CD14-positive monocyte (primary cell): ENCODE measurements at regions not wholly inside any gene's neighbourhood (a gene's known extent, or its start where the extent isn't known, plus 50 kb on each side); places are given as distances from the start of the nearest gene placed in this dataset.

Source experiments
- DNase-seq, 3 donors: peaks; one replicate each; pipeline ENCODE4 v3.0.0-alpha.2; 2011 to 2022
- H2AFZ ChIP-seq: 2 replicates; pipeline ENCODE4 v1.6.0; 2012; ENCODE audit warnings: mild to moderate bottlenecking, low read depth, low read length, inconsistent platforms; ENCODE audit not compliant: insufficient read depth, poor library complexity, severe bottlenecking
- H3K27ac ChIP-seq, 2 donors: 1 replicate in 1 of 2; 2 replicates in 1 of 2; pipeline ENCODE4 v1.5.1; 2012 to 2013; ENCODE audit warnings: low read length in 2 of 2, control low read depth in 1 of 2, inconsistent platforms in 1 of 2, low read depth in 1 of 2, mild to moderate bottlenecking in 1 of 2
- H3K27me3 ChIP-seq, 2 donors: one replicate each; pipeline versions ENCODE4 v1.6.0 to v1.6.1; 2011 to 2013; ENCODE audit warnings: low read length in 2 of 2; ENCODE audit not compliant: control insufficient read depth in 2 of 2, insufficient read depth in 2 of 2
- H3K36me3 ChIP-seq, 2 donors: replicated peaks in 1 of 2; 1 replicate in 1 of 2; 2 replicates in 1 of 2; pipeline versions ENCODE4 v1.5.1 to v1.6.1; 2012 to 2013; ENCODE audit warnings: low read length in 2 of 2, control low read depth in 1 of 2, inconsistent platforms in 1 of 2, mild to moderate bottlenecking in 1 of 2; ENCODE audit not compliant: insufficient read depth in 2 of 2, control insufficient read depth in 1 of 2
- H3K4me1 ChIP-seq, 2 donors: 1 replicate in 1 of 2; 2 replicates in 1 of 2; pipeline versions ENCODE4 v1.5.1 to v1.6.1; 2012 to 2013; ENCODE audit warnings: low read length in 2 of 2, control low read depth in 1 of 2, inconsistent platforms in 1 of 2, mild to moderate bottlenecking in 1 of 2, moderate library complexity in 1 of 2; ENCODE audit not compliant: insufficient read depth in 2 of 2, control insufficient read depth in 1 of 2
- H3K4me2 ChIP-seq: replicated peaks from 2 replicates; pipeline ENCODE3; 2012; ENCODE audit warnings: low read length, moderate library complexity, mild to moderate bottlenecking; ENCODE audit not compliant: poor library complexity, severe bottlenecking; ENCODE audit errors: extremely low read depth
- H3K4me3 ChIP-seq, 3 experiments: fragments of 200-600 bp in 1 of 3; sonication (generic) in 1 of 3; replicated peaks in 1 of 3; 1 replicate in 2 of 3; 2 replicates in 1 of 3; pipeline ENCODE4 v1.5.1; 2011 to 2013; ENCODE audit warnings: low read length in 3 of 3, mild to moderate bottlenecking in 3 of 3, control low read depth in 2 of 3, low read depth in 2 of 3, inconsistent platforms in 1 of 3, moderate library complexity in 1 of 3
- H3K79me2 ChIP-seq: 2 replicates; pipeline ENCODE4 v1.6.0; 2012; ENCODE audit warnings: mild to moderate bottlenecking, control low read depth, inconsistent platforms, low read length, moderate library complexity; ENCODE audit not compliant: insufficient read depth
- H3K9ac ChIP-seq: 2 replicates; pipeline ENCODE4 v1.6.0; 2017; ENCODE audit warnings: low read length, mild to moderate bottlenecking; ENCODE audit not compliant: insufficient read depth, poor library complexity, severe bottlenecking
- H3K9me3 ChIP-seq, 2 donors: replicated peaks in 1 of 2; 1 replicate in 1 of 2; 2 replicates in 1 of 2; pipeline versions ENCODE4 v1.5.1 to v1.6.1; 2012 to 2013; ENCODE audit warnings: low read length in 2 of 2, control low read depth in 1 of 2; ENCODE audit not compliant: control insufficient read depth in 1 of 2, insufficient read depth in 1 of 2
- H4K20me1 ChIP-seq: 2 replicates; pipeline ENCODE4 v1.6.0; 2012; ENCODE audit warnings: mild to moderate bottlenecking, low read length, control low read depth, moderate library complexity; ENCODE audit not compliant: insufficient read depth
- H3K27ac Mint-ChIP-seq, 7 donors: one replicate each; pipeline ENCODE4 v1.8.0; 2020; ENCODE audit warnings: mild to moderate bottlenecking in 7 of 7, mixed read lengths in 7 of 7, moderate library complexity in 6 of 7, inconsistent platforms in 2 of 7
- H3K27me3 Mint-ChIP-seq, 3 donors: one replicate each; pipeline ENCODE4 v1.8.0; 2021 to 2022; ENCODE audit warnings: low read depth in 3 of 3, mild to moderate bottlenecking in 3 of 3, mixed read lengths in 3 of 3, moderate library complexity in 3 of 3, inconsistent platforms in 1 of 3
- H3K36me3 Mint-ChIP-seq, 2 donors: one replicate each; pipeline ENCODE4 v1.8.0; 2020; ENCODE audit warnings: mixed read lengths in 2 of 2, inconsistent platforms in 1 of 2, mild to moderate bottlenecking in 1 of 2
- H3K4me1 Mint-ChIP-seq: one replicate; pipeline ENCODE4 v1.8.0; 2020; ENCODE audit warnings: mild to moderate bottlenecking, mixed read lengths
- H3K4me3 Mint-ChIP-seq, 2 donors: one replicate each; pipeline ENCODE4 v1.8.0; 2020; ENCODE audit warnings: mild to moderate bottlenecking in 2 of 2, mixed read lengths in 2 of 2, moderate library complexity in 1 of 2
- H3K9me3 Mint-ChIP-seq, 7 donors: one replicate each; pipeline ENCODE4 v1.8.0; 2020 to 2022; ENCODE audit warnings: mixed read lengths in 7 of 7, mild to moderate bottlenecking in 6 of 7, moderate library complexity in 6 of 7, inconsistent platforms in 2 of 7
- CTCF ChIP-seq: fragments of 200-600 bp; IDR thresholded peaks from one replicate; pipeline ENCODE4 v1.8.0; 2022; ENCODE audit warnings: antibody characterized with exemption, mild to moderate bottlenecking
- WGBS: methylation state at CpG from one replicate; pipeline ENCODE4 v1.1.5; 2013; ENCODE audit warnings: missing lambda C conversion rate; ENCODE audit not compliant: insufficient coverage; 5-methylcytosine and 5-hydroxymethylcytosine counted together
- intact Hi-C, 2 donors: fragments of 100-400 bp; cut with micrococcal nuclease; formaldehyde crosslinking; loops; one replicate each; pipeline versions ENCODE4 v1.15.0 to v1.15.1; 2023

- intact Hi-C loops: no loop called here
- Mint-ChIP-seq H3K9me3 (peaks cover 0 to 6% (median 2%) of the 10 kb centered on the region in 7 donors), H3K27me3 (peaks cover 0 to 5% (median 0%) of the 10 kb centered on the region in 3 donors), H3K4me1 (no peaks in the 10 kb centered on the region), H3K27ac (no peak overlapping the region), H3K36me3 (no peaks in the 10 kb centered on the region), H3K4me3 (no peak overlapping the region)
- H3K36me3 ChIP-seq: no peaks in the 10 kb centered on the region
- DNase-seq: no peak
- no peaks in the 10 kb centered on the region for H3K9me3 ChIP-seq
- no peak overlapping the region for H2AFZ ChIP-seq
- no peaks in the 10 kb centered on the region for H3K79me2 ChIP-seq
- no peaks in the 10 kb centered on the region for H4K20me1 ChIP-seq
- no peak overlapping the region for H3K4me3 ChIP-seq
- TF ChIP-seq CTCF: no peak
- H3K9ac ChIP-seq: no peak overlapping the region
- no CpG with 5 or more reads among the region's 7 CpGs for WGBS
- no peaks in the 10 kb centered on the region for H3K4me1 ChIP-seq
- no peak overlapping the region for H3K27ac ChIP-seq
- no peaks in the 10 kb centered on the region for H3K27me3 ChIP-seq
- H3K4me2 ChIP-seq: no peak overlapping the region
Measured at GRCh38 chr13:22175815-22176214, 504.9 kb downstream of the FGF9 start.

- Mint-ChIP-seq H3K27me3 (peaks cover 0 to 5% (median 0%) of the 10 kb centered on the region in 3 donors), H3K27ac (no peak overlapping the region), H3K9me3 (peaks cover 0 to 10% (median 2%) of the 10 kb centered on the region in 7 donors), H3K36me3 (no peaks in the 10 kb centered on the region), H3K4me3 (no peak overlapping the region), H3K4me1 (no peaks in the 10 kb centered on the region)
- Histone ChIP-seq H3K9me3 (no peaks in the 10 kb centered on the region), H4K20me1 (no peaks in the 10 kb centered on the region), H3K4me1 (no peaks in the 10 kb centered on the region), H3K9ac (no peak overlapping the region), H3K27ac (no peak overlapping the region), H3K27me3 (no peaks in the 10 kb centered on the region), H3K4me2 (no peak overlapping the region), H3K4me3 (no peak overlapping the region), H3K79me2 (no peaks in the 10 kb centered on the region), H2AFZ (no peak overlapping the region), H3K36me3 (no peaks in the 10 kb centered on the region)
- no peak for TF ChIP-seq CTCF
- WGBS: 81% methylated on average over 4 of the region's 4 CpGs
- DNase-seq: no peak
- intact Hi-C loops: no loop called here
Measured at GRCh38 chr13:22176968-22177520, 506.2 kb downstream of the FGF9 start.
